Kidney glomerular epithelial cell (primary cell): ENCODE measurements at regions not wholly inside any gene's neighbourhood (a gene's known extent, or its start where the extent isn't known, plus 50 kb on each side); places are given as distances from the start of the nearest gene placed in this dataset.

Source experiments
- DNase-seq: peaks from one replicate; lab custom pipeline; 2025; lab: John Stamatoyannopoulos, UW

DNA sequence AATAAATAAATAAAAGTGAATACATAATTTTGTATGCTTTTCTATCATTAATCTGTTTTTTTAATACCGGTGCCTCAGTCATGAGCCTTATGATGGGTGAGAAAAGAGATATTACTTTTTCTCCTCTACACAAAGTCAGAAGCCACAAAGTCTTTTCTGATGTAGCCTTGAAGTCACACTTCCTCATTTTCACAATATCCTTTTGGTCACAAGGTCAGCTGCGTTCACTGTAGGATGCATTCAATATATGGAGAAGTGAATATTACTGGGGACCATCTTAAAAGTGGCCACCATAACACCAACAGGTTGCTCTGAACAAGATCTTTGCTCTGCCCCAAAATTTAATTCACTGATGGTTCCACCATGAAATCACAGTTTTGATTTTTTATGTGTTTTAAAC lies 83.3 kb upstream of the TNR start:
- no peak for DNase-seq

DNA sequence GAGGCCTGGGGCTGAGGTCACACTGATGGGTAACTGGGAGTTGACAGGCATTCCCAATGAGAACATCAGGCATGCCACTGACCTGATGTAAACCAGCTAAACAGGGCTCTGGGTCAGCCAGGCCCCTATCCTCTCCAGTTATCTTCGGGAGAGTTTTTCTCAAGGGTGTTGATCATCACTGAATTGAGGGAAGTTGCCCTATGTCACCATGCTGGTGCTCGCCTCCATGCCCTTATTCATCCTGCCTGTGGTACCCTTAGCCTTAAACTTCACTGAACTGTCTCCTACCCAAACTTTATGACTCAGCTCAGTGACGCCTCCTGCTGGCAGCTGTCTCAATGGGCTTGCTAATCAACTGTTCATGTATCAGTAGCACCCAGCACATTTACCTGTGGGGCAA lies 80.7 kb upstream of the TNR start:
- DNase-seq = no peak

GRCh38 chr1:175823406-175823805 lies 80.0 kb upstream of the TNR start:
- no peak for DNase-seq

GRCh38 chr1:175822580-175822979 lies 79.2 kb upstream of the TNR start:
- DNase-seq = no peak

- DNase-seq = no peak
These were observed 77.1 kb upstream of the TNR start for GRCh38 chr1:175820456-175821025.

DNA sequence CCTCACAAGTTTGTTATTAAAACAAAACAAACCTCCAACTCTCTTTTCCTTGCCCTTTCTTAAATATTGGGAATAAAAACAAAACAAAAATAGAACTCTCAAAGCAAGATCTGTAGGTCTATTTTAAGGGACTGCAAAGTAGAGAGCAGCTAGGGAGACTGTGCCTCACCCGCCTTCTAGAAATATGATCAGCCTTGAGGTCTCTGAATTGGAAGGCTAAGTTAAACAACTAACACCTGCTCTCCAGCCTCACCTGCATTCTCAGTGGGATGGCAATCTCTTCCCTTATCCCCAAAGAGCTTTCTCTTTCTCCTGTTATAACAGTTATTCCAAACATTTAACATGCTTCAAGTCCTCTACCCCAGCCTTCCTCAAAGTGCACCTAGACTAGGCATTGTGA lies 75.5 kb upstream of the TNR start:
- no peak for DNase-seq

DNA sequence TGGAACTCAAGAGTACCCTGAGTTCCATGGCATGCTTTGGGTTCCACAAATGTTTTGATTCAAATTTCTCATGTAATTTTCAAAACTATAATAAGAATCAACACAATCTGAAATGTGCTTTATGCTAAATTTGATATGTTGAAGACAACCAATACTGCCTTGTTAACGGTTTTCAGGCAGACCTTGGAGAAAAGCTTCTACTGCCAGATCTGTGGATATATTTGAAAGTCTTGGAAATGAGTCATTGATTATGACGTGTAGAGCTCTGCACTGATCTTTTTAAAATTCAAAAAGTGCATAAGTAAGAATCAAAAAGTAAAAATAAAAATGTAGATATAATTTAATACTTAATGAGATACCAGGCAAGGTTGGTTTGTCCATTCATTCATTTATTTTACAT lies 74.0 kb upstream of the TNR start:
- no peak for DNase-seq

- no peak for DNase-seq
These were observed 71.5 kb upstream of the TNR start for GRCh38 chr1:175814885-175815284.

DNA sequence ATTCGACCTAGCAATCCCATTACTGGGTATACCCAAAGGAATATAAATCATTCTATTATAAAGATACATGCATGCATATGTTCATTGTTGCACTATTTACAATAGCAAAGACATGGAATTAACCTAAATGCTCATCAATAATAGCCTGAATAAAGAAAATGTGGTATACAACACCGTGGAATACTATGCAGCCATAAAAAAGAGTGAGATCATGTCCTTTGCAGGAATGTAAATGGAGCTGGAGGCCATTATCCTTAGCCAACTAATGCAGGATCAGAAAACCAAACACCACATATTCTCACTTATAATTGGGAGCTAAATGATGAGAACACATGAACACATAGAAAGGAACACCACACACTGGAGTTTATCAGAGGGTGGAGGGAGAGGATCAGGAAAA lies 69.5 kb upstream of the TNR start:
- no peak for DNase-seq

GRCh38 chr1:175810305-175810704 lies 66.9 kb upstream of the TNR start:
- no peak for DNase-seq

DNA sequence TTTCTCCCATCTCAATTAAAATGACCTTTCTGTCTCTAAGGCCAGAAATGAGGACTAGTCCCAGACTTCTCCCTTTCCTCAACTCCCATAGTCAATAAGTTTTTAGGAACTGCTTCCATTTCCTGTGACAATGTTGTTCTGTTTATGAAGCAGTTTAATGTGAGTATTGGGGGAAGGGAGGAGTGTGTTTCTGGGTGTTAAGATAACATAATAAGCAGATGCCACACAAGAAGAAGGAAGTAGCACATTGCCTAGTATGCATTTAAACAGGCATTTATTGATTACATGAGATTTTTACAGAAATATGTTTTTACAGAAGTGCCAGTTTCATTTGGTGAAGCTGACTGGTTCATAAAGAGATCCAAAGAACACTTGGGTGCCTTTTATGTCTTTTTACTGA lies 65.6 kb upstream of the TNR start:
- DNase-seq = no peak

- no peak for DNase-seq
These were observed 65.2 kb upstream of the TNR start for GRCh38 chr1:175808573-175808972.

GRCh38 chr1:175804561-175804960 lies 61.2 kb upstream of the TNR start:
- DNase-seq = no peak

GRCh38 chr1:175803413-175803812 lies 60.0 kb upstream of the TNR start:
- no peak for DNase-seq

GRCh38 chr1:175802407-175803123 lies 59.2 kb upstream of the TNR start:
- no peak for DNase-seq

DNA sequence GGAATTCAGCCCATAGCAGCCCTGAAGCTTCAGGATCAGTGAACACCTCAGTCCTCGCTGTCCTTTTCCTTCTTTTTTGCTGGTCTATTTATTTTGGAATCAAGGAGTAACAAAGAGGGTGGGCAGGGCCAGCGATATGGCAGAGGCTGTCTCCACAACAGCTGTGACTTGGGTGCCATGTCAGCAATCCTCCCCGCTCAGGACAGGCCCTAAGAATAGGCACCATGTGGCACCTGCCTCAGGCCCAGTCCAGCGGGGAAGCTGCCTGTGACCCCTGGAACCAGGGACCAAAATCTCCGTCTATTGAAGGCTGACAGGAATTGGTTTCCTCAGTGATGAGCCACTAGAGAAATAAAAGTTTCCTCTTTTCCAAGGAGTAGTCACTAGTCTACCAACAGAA lies 58.6 kb upstream of the TNR start:
- DNase-seq = no peak

DNA sequence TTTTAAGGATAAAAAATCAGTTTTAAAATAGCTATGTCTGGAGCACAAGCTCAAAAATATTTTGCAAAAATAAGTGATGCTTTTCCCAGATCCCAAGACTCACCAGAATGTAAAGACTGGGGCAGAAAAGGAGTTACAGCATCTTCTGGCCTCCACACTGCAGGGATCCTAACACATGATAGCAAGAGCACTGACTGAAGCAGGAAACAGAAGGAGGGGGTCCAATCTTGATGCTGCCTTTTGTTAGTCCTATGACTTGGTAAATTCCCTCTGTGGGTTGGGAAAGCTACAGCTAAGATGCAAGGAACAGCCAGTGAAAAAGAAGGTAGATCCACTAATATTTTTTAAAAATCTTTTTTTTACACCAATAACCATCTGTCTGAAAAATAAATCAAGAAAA lies 54.2 kb upstream of the TNR start:
- no peak for DNase-seq

DNA sequence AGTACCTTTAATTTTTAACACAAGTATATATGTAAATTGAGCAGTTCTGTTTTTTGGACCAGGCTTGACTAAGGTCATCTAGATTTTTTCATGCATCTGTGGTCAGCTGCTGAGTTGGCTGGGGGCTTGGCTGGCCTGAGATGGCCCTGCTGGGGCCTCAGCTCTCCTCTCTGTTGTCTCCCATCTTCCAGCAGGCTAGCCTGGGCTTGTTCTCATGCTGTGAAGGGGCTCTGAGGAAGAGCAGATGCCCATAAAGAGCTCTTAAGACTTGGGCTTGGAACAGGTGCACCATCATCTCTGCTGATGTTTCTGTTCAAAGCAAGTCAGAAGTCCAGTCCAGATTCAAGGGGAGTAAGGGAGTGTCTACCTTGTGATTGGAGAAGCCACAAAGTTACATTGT lies 51.2 kb upstream of the TNR start:
- no peak for DNase-seq

DNA sequence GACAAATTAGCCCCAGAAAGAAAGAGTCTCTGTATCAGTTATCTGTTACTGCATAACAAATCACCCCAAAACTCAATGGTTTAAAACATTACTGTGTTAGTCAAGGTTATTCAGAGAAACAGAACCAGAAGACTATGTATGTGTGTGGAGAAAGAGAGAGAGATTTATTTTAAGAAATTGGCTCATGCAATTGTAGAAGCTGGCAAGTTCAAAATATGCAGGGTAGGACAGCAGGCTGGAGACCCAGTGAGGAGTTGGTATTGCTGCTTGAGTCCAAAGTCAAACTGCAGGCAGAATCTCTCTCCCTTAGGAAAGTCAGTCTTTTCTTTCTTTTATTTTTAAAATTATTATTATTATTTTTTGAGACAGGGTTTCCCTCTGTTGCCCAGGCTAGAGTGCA lies 50.2 kb upstream of the TNR start:
- DNase-seq = no peak
